Stimulated activated CD4-positive, alpha-beta T cell treated with anti-CD3 and anti-CD28 coated beads, Interleukin-1b, Interleukin-23, amount 100 ng/mL, for 4 hours (primary cell): ENCODE measurements at regions not wholly inside any gene's neighbourhood (a gene's known extent, or its start where the extent isn't known, plus 50 kb on each side); places are given as distances from the start of the nearest gene placed in this dataset.

Experiments
- DNase-seq, 2 donors: peaks; one replicate each; pipeline ENCODE4 v3.0.0-alpha.2; 2020; ENCODE audit warnings: low read depth in 2 of 2

GRCh38 chr4:110675426-110675825 lies 52.5 kb upstream of the PITX2 start:
- DNase-seq = no peak

GRCh38 chr4:110676241-110676640 lies 53.4 kb upstream of the PITX2 start:
- no peak for DNase-seq

DNA sequence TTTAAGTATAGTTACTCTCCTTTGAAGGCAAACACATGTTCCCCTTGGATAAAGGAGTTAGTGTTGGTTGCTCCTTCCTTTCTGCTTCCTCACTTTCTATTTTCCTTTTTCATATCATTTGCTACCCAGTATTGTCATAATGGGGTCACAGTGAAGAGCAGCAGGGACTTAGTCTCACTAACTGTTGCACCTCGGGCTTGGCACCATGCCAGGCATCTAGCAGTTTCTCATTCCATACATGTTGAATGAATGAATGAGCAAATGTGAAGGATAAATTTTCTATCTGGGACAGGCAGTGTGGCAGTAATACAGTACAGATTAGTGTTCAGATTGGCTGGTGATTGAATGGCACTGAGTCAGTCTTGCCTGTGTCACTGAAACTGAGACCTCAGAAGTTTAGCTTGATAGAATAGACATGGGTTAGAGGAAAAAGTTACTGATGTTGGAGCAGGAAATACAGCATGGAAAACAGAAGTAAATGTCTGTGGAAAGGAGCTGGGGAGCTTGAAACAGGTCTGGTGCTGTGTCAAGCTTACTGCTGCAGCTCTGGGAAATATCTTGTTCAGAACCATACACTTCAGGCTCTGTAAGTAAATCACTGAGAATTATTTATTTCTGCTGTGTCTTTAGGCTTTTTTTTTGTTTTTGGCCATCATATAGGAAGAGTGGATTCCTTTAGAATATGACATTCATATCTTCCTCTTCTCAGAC lies 55.8 kb upstream of the PITX2 start:
- DNase-seq = no peak

DNA sequence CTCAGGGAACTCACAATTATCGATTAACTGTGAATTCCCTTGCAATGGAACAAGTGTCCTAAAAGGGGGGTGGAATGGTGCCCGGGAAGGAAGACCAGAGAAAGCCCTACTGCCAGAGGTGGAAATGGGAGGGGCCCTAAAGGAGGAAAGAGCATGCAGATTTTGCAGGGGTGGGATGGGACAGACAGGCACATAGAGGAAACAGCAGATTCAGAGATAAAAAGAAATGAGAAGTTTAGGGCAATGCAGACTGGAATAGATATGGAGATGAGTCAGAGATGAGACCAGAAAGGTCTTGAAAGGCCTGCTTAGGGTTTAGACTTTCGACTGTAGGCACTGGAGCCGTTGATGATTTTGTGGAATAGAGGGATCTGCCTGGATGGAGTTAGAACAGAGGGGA lies 57.4 kb upstream of the PITX2 start:
- no peak for DNase-seq

GRCh38 chr4:110681381-110681780 lies 58.5 kb upstream of the PITX2 start:
- no peak for DNase-seq

DNA sequence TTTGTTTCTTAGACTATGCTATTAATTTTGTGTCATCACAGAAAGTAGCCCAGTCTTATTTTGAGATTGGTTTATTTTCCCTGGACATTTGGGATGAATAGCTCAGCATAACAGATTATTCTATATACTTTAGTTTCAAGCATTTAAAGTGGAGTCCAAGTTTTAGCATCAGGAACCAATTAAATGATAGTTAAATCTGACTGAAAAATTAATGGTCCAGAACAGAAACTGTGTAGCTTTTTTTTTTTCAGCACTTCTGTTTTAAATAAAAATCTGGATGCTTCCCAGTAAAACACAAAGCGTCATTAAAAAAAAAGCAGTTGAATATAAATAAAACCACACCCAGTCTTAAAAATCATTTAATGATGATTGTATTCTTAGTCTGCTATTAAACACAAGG lies 59.4 kb upstream of the PITX2 start:
- DNase-seq = no peak

DNA sequence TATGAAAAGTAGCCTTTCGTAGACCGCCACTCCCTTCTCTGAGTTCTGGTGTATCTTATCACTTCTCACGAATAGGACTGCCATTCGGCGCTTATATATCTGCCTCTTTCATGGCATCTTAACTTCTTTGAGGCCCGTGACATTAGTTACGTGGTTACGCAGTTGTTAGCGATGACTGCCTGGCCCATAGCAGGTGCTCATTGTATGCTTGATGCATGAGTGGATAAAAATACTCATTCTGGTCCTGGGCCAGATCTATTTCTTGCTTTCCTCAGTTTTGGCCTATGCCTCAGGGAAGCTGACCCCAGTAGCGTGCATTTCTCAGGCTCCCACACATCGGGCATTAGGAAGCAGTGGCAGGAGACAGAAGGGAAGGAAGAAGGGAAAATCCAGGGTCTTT lies 60.7 kb upstream of the PITX2 start:
- DNase-seq = no peak

- no peak for DNase-seq
Measured at GRCh38 chr4:110702326-110702725, 79.4 kb upstream of the PITX2 start.

GRCh38 chr4:110704748-110705439 lies 82.0 kb upstream of the PITX2 start:
- no peak for DNase-seq

DNA sequence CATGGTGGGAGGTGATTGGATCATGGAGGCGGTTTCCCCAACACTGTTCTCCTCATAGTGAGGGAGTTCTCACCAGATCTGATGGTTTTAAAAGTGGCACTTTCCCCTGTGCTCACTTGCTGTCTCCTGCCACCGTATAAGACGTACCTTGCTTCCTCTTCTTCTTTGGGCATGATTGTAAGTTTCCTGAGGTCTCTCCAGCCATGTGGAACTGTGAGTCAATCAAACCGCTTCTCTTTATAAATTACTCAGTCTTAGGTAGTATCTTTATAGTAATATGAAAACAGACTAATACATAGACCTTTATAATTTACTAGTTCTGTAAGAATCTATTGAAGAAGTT lies 82.5 kb upstream of the PITX2 start:
- no peak for DNase-seq

DNA sequence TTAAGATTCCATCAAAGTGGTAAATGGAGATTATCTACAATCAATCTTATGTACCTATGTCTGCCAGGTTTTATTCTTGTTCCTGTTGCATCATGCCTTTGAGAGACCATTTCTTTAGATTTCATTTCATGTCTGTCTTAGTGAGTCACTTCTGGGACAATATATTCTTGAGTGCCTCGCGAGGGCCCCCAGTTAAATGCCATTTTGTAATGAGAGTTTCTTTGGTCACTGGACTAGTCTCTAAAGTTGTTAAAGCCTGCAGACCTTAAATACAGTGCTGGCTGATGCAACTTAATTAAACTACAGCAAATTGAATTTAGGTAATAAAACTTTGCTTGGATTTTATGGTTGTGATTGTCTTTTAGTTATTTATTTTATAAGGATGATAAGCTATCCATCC lies 87.2 kb upstream of the PITX2 start:
- DNase-seq = no peak

DNA sequence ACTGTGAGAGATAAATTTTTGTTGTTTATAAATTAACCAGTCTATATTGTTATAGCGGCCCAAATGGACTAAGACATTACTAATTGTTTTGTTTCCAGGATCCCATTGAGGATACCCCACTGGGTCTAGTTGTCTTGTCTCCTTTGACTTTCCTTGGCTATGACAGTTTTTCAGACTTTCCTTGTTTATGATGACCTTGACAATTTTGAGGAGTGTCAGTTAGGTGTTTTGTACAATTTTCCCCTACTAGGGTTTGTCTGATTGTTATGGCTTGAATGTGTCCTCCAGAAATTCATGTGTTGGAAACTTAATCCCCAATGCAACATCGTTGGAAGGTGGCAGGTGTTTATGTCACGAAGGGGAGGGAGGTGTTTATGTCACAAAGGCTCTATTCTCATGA lies 89.6 kb upstream of the PITX2 start:
- no peak for DNase-seq

DNA sequence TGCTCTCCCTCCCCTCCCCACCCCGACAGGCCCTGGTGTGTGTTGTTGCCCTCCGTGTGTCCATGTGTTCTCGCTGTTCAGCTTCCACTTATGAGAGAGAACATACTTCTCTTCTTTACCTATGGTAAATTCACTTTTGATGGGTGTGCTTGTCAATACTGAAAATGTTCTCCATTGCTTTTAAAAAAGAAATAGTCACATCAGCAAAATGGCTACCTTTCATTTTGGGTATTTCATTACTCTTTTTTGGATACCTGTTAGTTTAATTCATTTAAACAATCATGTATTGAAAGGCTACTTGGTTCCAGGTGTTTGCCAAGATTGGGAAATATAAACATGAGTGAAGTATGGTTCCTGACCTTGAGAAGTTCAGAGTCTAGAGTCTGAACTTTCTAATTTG lies 107.4 kb upstream of the PITX2 start:
- DNase-seq = no peak

DNA sequence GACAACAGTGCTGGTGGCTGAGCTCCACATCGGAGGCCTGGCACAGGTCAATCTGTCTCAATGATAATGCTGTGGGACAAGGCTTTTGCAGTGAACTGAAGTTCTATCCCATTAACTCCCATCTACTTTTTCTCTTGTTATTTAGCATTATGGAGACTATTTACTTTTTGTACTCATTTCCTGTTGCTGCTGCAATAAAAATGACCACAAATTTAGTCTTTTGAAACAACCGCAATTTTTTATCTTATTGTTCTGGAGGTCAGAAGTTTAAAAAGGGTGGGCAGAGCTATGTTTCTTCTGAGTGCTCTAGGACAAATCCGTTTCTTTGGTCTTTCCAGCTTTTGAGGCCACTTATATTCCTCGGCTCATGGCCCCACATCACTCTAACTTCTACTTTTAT lies 111.0 kb upstream of the PITX2 start:
- DNase-seq = no peak

DNA sequence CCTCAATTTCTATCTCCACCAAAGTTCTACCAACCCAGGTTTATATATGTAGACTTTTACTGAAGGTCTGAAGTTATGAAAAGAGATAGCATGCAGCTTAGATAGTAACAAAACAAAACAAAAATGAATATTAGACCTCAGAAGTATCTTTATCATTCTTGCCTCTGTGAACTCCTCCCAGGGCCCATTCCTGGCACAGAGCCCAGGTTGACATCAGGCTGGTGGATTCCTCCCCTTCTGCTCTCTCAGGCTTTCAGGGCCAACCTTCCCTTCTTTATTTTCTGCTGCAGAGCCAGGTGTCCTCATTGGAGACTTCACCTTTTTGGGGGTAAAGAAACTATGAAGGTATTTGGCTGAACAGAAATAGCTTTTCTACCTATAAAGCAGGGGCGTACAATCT lies 112.8 kb upstream of the PITX2 start:
- no peak for DNase-seq

GRCh38 chr4:110737931-110738330 lies 115.1 kb upstream of the PITX2 start:
- no peak for DNase-seq

DNA sequence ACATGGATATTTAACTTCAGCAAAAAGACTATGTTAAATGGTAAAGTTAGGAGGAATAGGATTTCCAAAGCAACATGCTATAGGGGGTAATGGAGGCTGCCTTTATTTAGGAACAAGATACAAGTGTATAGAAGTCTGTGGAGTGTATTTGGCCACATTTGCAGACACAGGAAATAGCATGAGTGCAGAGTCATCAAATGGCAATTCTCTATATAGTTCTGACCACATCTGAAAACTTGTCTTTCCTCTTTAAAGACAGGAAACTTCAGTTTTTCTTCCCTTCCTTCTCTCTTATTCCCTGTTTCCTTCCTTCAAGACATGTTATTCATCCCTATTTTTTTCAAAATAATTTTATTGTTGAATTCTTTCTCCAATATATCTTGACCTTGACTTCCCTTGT lies 119.3 kb upstream of the PITX2 start:
- no peak for DNase-seq

GRCh38 chr4:110748071-110748470 lies 125.2 kb upstream of the PITX2 start:
- no peak for DNase-seq

DNA sequence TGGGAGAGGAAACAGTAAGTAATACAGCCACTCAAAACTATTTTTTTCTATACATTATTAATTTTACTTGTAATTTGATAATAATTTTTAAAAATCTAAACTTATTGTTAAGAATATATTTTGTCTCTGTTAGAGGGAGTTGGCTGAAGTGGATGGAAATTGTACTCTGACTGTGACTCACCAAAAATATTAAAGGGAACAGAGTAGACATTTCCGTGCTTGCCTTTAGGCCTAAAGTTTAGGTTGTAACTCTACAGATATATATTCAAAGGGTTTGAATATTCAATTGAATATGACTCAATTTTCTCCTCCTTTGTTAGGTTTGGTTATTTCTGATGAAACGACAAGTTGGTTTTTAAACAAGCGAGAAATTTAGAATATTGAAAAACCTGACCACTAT lies 128.3 kb upstream of the PITX2 start:
- no peak for DNase-seq

DNA sequence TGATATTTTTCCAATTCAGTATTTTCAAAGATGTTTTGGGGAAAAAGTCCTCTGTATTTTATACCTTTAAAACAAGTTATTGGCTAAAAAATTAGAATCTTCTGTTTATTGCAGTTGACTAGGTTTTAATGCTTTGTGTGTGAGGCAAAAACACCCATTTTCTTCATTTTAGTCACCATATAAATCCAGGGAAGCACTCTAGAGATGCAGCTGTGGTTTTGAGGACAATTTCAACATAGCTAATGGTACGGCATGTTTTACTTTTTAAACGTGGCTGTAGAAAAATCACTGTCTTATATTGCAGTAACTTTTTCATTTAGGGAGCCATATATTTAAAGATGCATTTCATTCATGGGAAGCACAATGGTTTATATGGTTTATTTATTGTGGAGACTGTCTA lies 129.1 kb upstream of the PITX2 start:
- DNase-seq = no peak

- no peak for DNase-seq
Measured at GRCh38 chr4:110753466-110753865, 130.6 kb upstream of the PITX2 start.

DNA sequence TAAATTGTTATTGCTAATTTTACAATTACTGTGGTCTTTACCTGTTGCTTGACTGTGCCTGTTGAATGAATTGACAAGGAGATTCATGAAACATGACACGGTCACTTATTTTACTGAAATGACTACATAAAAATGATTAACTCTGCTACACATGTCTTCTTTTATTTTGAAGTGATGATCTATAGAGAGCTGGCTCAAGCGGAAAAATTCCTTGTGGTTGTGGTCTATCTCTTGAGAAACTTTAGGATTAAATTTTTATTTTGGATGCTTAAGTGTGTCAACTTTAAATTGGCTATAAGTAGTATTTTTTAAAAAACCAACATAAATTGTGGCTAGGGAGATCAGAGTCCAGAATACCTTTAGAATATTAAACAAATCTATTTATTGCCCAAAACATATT lies 131.8 kb upstream of the PITX2 start:
- no peak for DNase-seq

- no peak for DNase-seq
Measured at GRCh38 chr4:110769578-110769977, 146.7 kb upstream of the PITX2 start.

DNA sequence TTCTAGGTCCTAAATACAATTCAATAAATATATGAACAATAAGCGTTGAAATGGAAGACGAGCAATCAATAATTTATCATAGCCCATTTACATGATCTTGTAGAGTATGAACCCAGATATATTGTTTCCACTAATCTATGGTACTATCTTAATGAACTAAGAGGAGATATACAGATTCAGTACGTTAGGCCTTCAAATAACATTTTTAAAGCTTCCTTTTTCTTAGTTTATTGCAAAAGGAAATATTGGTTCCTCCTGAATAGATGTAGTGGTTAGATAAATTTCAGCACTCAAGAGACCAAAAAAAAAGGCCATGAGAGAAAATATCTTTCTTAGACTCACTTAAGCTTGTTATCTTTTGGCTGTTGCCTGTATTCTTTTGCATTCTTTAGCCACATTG lies 147.5 kb upstream of the PITX2 start:
- no peak for DNase-seq
